A549 (cell line): ENCODE measurements at regions not wholly inside any gene's neighbourhood (a gene's known extent, or its start where the extent isn't known, plus 50 kb on each side); places are given as distances from the start of the nearest gene placed in this dataset.

Experiments
- ATAC-seq, 2 experiments: fragments of 200-7000 bp in 1 of 2; fragments of >200 bp in 1 of 2; cut with Nextera tagmentation in 1 of 2; cut with Tn5 transposase in 1 of 2; 3 replicates each; pipeline versions ENCODE4 v1.8.0 to v1.9.1; 2018 to 2020; ENCODE audit warnings: mild to moderate bottlenecking in 1 of 2, moderate library complexity in 1 of 2
- CTCF ChIA-PET: fragments of 300-600 bp; sonication (Branson Sonifier 250); formaldehyde crosslinking; extraction: SDS; loops from one replicate; lab custom pipeline; 2021; ENCODE audit warnings: antibody characterized with exemption, inconsistent platforms; lab: Yijun Ruan, JAX
- POLR2A ChIA-PET: fragments of 350-600 bp; formaldehyde crosslinking; extraction: SDS; loops from one replicate; lab custom pipeline; 2021; ENCODE audit warnings: antibody characterized with exemption, inconsistent platforms; lab: Yijun Ruan, JAX
- DNase-seq, 2 experiments: peaks; one replicate each; pipeline versions ENCODE4 v3.0.0 to v3.0.0-alpha.2; 2011 to 2016; ENCODE audit warnings: low read depth in 1 of 2, low spot score in 1 of 2
- FAIRE-seq: peaks from 2 replicates; lab custom pipeline; 2011; peaks lifted over from hg19 to GRCh38; lab: Jason Lieb, UNC
- H3K27ac ChIP-seq, 2 experiments: fragments of >200 bp; sonication (Bioruptor Twin); formaldehyde crosslinking; 3 replicates each; pipeline ENCODE4 v1.5.1; 2016 to 2017
- H3K4me1 ChIP-seq: fragments of >200 bp; sonication (Bioruptor Twin); formaldehyde crosslinking; 3 replicates; pipeline ENCODE4 v1.6.1; 2016
- H3K4me2 ChIP-seq: fragments of >200 bp; sonication (Bioruptor Twin); formaldehyde crosslinking; 3 replicates; pipeline ENCODE4 v1.6.1; 2016
- H3K4me3 ChIP-seq: fragments of >200 bp; sonication (Bioruptor Twin); formaldehyde crosslinking; 3 replicates; pipeline ENCODE4 v1.5.1; 2016
- H3K9me3 ChIP-seq: fragments of >200 bp; sonication (Bioruptor Twin); formaldehyde crosslinking; 3 replicates; pipeline ENCODE4 v1.6.1; 2016
- CEBPB ChIP-seq, 2 experiments: fragments of >200 bp in 1 of 2; sonication (Bioruptor Twin) in 1 of 2; formaldehyde crosslinking in 1 of 2; IDR thresholded peaks; 2 replicates each; pipeline ENCODE4 v1.6.1; 2012 to 2016
- EHF ChIP-seq: fragments of 250-450 bp; sonication (Bioruptor Pico); IDR thresholded peaks from 2 replicates; pipeline ENCODE4 v1.5.0; 2020; ENCODE audit warnings: mild to moderate bottlenecking
- EHMT2 ChIP-seq: fragments of 200-600 bp; sonication (generic); IDR thresholded peaks from 2 replicates; pipeline ENCODE4 v1.6.1; 2016; ENCODE audit warnings: antibody characterized with exemption, low read depth, mild to moderate bottlenecking, moderate library complexity
- FOXS1 ChIP-seq: fragments of 250-450 bp; sonication (Bioruptor Pico); IDR thresholded peaks from 2 replicates; pipeline ENCODE4 v1.5.0; 2020; ENCODE audit warnings: mild to moderate bottlenecking, moderate library complexity
- GATA3 ChIP-seq: IDR thresholded peaks from 2 replicates; pipeline ENCODE4 v1.6.1; 2012; ENCODE audit warnings: borderline replicate concordance
- HOXB13 ChIP-seq: fragments of 250-450 bp; sonication (Bioruptor Pico); IDR thresholded peaks from 2 replicates; pipeline ENCODE4 v1.5.0; 2020; ENCODE audit warnings: low read depth, mild to moderate bottlenecking, moderate library complexity
- JUN ChIP-seq, 2 experiments: fragments of >200 bp; sonication (Bioruptor Twin); formaldehyde crosslinking; IDR thresholded peaks; 2 replicates in 1 of 2; 3 replicates in 1 of 2; pipeline ENCODE4 v1.6.1; 2016 to 2017
- JUNB ChIP-seq: fragments of >200 bp; sonication (Bioruptor Twin); formaldehyde crosslinking; IDR thresholded peaks from 2 replicates; pipeline ENCODE4 v1.6.1; 2016
- NPAS2 ChIP-seq: fragments of 250-450 bp; sonication (Bioruptor Pico); IDR thresholded peaks from 2 replicates; pipeline ENCODE4 v1.8.0; 2022; ENCODE audit warnings: mild to moderate bottlenecking, moderate library complexity, borderline replicate concordance
- NR3C1 ChIP-seq: fragments of >200 bp; sonication (Bioruptor Twin); formaldehyde crosslinking; IDR thresholded peaks from 3 replicates; pipeline ENCODE4 v1.6.1; 2017
- POLR2A ChIP-seq: IDR thresholded peaks from 2 replicates; pipeline ENCODE4 v1.6.1; 2012; ENCODE audit warnings: mild to moderate bottlenecking, low read length
- POLR2AphosphoS2 ChIP-seq: conservative IDR thresholded peaks from 2 replicates; pipeline ENCODE4 v1.6.1; 2012; ENCODE audit warnings: low read length, improper control_type of control experiment, inconsistent platforms
- RCOR1 ChIP-seq: fragments of 150-350 bp; IDR thresholded peaks from 2 replicates; pipeline ENCODE4 v1.6.1; 2014; ENCODE audit warnings: antibody characterized with exemption, low read length, low read depth
- RNF2 ChIP-seq: fragments of 200-600 bp; sonication (generic); IDR thresholded peaks from 2 replicates; pipeline ENCODE4 v1.6.1; 2016; ENCODE audit warnings: low read depth, mild to moderate bottlenecking, antibody characterized with exemption, moderate library complexity, borderline replicate concordance
- SREBF2 ChIP-seq: fragments of 450-650 bp; IDR thresholded peaks from 2 replicates; pipeline ENCODE4 v1.6.1; 2014; ENCODE audit warnings: mild to moderate bottlenecking, moderate library complexity
- TFCP2L1 ChIP-seq: fragments of 250-450 bp; sonication (Bioruptor Pico); IDR thresholded peaks from 2 replicates; pipeline ENCODE4 v1.5.0; 2021; ENCODE audit warnings: mild to moderate bottlenecking
- TP53 ChIP-seq: fragments of 250-450 bp; sonication (Bioruptor Pico); IDR thresholded peaks from 2 replicates; pipeline ENCODE4 v1.5.0; 2021; ENCODE audit warnings: mild to moderate bottlenecking, moderate library complexity
- ZC3H11A ChIP-seq: fragments of 450-650 bp; IDR thresholded peaks from 2 replicates; pipeline ENCODE4 v1.6.1; 2014; ENCODE audit warnings: antibody characterized with exemption, mild to moderate bottlenecking
- ZFP36 ChIP-seq: fragments of 450-650 bp; IDR thresholded peaks from 2 replicates; pipeline ENCODE4 v1.6.1; 2014; ENCODE audit warnings: borderline replicate concordance; ENCODE audit not compliant: partially characterized antibody
- ZNF302 ChIP-seq: fragments of 250-450 bp; sonication (Bioruptor Pico); IDR thresholded peaks from 2 replicates; pipeline ENCODE4 v1.9.0; 2021; ENCODE audit warnings: inconsistent platforms, mild to moderate bottlenecking, moderate library complexity
- WGBS: methylation state at CpG from one replicate; pipeline ENCODE4 v1.1.6; 2017; ENCODE audit errors: missing lambda C conversion rate; 5-methylcytosine and 5-hydroxymethylcytosine counted together
- TF ChIP-seq, protein P1 (sequence below): IDR thresholded peaks from 2 replicates; pipeline ENCODE4 v1.6.1; 2012; ENCODE audit warnings: low read depth, borderline replicate concordance
- TF ChIP-seq, protein P2 (sequence below): fragments of >200 bp; sonication (Bioruptor Twin); formaldehyde crosslinking; IDR thresholded peaks from 3 replicates; pipeline ENCODE4 v1.6.1; 2016
- TF ChIP-seq, protein P3 (sequence below): IDR thresholded peaks from 2 replicates; pipeline ENCODE4 v1.6.1; 2012
- TF ChIP-seq, protein P4 (sequence below): fragments of >200 bp; sonication (Bioruptor Twin); formaldehyde crosslinking; IDR thresholded peaks from 3 replicates; pipeline ENCODE4 v1.5.1; 2016
- TF ChIP-seq, protein P5 (sequence below): fragments of 450-650 bp; IDR thresholded peaks from 2 replicates; pipeline ENCODE4 v1.6.1; 2014; ENCODE audit warnings: antibody characterized with exemption

DNA sequence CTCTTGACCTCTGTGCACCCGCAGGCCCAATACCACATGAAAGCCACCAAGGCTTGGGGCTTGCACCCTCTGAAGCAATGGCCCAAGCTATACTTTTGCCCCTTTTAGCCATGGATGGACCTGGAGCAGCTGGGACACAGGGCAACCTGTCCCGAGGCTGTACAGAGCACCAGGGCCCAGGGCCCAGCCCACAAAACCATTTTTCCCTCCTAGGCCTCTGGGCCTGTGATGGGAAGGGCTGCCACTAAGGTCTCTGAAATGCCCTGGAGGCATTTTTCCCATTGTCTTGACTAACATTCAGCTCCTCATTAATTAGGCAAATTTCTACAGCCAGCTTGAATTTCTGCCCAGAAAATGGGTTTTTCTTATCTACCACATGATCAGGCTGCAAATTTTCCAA is 79.9 kb upstream of the GABRA3 start (continued):
- TF ChIP-seq RCOR1 = no peak
- TF ChIP-seq, all 56 proteins: peak for 0

DNA sequence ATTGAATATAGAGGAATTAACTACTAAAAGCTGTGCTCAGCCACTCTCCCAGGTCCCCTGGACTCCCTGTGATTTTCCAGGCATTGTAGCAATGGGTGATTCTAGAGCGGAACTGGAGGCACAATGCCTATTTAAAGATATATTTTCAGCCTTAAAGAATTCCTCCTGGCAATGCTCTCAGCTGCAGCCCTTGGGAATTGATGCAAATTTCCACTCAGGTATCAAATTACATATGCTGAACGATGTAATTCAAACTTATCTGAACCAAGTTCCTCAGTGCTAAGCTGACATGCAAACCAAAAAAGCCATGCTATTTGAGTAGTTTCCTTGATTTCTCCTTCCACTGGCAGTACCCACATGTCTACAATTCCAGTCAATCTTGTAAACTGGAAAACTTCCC is 86.3 kb upstream of the GABRA3 start:
- Histone ChIP-seq H3K9me3 (no peaks in the 10 kb centered on the region), H3K4me3 (no peak overlapping the region), H3K27ac (no peak overlapping the region), H3K4me1 (no peaks in the 10 kb centered on the region), H3K4me2 (no peak overlapping the region)
- TF ChIP-seq TP53 (CRISPR knock-in tag) (no peak), NPAS2 (CRISPR knock-in tag) (no peak), POLR2A (no peak), TFCP2L1 (CRISPR knock-in tag) (no peak), HOXB13 (no peak), GATA3 (no peak), SREBF2 (no peak), ZNF302 (no peak), CEBPB (IDR thresholded peaks at IDR 0.05) (no peak), EHF (CRISPR knock-in tag) (no peak), RCOR1 (no peak)
- TF ChIP-seq, protein P1, sequence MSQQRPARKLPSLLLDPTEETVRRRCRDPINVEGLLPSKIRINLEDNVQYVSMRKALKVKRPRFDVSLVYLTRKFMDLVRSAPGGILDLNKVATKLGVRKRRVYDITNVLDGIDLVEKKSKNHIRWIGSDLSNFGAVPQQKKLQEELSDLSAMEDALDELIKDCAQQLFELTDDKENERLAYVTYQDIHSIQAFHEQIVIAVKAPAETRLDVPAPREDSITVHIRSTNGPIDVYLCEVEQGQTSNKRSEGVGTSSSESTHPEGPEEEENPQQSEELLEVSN = no peak
- TF ChIP-seq, protein P2, sequence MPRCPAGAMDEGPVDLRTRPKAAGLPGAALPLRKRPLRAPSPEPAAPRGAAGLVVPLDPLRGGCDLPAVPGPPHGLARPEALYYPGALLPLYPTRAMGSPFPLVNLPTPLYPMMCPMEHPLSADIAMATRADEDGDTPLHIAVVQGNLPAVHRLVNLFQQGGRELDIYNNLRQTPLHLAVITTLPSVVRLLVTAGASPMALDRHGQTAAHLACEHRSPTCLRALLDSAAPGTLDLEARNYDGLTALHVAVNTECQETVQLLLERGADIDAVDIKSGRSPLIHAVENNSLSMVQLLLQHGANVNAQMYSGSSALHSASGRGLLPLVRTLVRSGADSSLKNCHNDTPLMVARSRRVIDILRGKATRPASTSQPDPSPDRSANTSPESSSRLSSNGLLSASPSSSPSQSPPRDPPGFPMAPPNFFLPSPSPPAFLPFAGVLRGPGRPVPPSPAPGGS = no peak
- TF ChIP-seq, protein P3, sequence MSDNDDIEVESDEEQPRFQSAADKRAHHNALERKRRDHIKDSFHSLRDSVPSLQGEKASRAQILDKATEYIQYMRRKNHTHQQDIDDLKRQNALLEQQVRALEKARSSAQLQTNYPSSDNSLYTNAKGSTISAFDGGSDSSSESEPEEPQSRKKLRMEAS = no peak
- ChIA-PET CTCF (no interaction called here), POLR2A (no interaction called here)
- FAIRE-seq = no peak
- no peak for ATAC-seq
- WGBS = 3% methylated on average over 2 of the region's 2 CpGs
- no peak for DNase-seq

DNA sequence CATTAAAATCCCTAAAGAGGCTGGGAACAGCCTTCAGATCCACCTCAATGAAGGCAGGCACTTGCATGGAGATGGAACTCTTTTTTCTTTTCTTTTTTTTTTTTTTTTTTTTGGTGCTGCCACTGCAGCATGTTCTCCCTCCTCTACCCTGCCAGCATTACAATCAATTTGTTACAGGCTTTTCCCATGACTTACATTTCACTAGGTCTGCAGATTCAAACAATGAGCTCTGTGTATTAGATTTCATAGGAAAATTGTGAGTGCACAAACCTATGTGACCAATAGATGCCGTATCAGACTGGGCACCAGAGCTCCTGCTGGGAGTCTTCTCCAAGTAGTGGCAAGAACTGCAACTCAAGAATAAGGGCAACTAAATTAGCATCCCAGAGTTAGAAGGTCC is 63.8 kb upstream of the GABRQ start:
- H3K9me3 ChIP-seq = no peaks in the 10 kb centered on the region
- POLR2A ChIA-PET = no interaction called here
- ATAC-seq = no peak
- CTCF ChIA-PET = interaction anchor here (0.6 kb wide), 1 partner anchor 22 kb away, joined by 3 read pairs; no protein-coding TSS in a partner anchor
- no peak overlapping the region for H3K27ac ChIP-seq
- H3K4me1 ChIP-seq = no peaks in the 10 kb centered on the region
- no peak for TF ChIP-seq NPAS2 (CRISPR knock-in tag)
- TF ChIP-seq GATA3 = no peak
- no peak for TF ChIP-seq TP53 (CRISPR knock-in tag)
- TF ChIP-seq, protein P4, sequence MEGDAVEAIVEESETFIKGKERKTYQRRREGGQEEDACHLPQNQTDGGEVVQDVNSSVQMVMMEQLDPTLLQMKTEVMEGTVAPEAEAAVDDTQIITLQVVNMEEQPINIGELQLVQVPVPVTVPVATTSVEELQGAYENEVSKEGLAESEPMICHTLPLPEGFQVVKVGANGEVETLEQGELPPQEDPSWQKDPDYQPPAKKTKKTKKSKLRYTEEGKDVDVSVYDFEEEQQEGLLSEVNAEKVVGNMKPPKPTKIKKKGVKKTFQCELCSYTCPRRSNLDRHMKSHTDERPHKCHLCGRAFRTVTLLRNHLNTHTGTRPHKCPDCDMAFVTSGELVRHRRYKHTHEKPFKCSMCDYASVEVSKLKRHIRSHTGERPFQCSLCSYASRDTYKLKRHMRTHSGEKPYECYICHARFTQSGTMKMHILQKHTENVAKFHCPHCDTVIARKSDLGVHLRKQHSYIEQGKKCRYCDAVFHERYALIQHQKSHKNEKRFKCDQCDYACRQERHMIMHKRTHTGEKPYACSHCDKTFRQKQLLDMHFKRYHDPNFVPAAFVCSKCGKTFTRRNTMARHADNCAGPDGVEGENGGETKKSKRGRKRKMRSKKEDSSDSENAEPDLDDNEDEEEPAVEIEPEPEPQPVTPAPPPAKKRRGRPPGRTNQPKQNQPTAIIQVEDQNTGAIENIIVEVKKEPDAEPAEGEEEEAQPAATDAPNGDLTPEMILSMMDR = no peak
- no peak for TF ChIP-seq JUNB
- no peak for TF ChIP-seq POLR2AphosphoS2
- TF ChIP-seq, protein P5, sequence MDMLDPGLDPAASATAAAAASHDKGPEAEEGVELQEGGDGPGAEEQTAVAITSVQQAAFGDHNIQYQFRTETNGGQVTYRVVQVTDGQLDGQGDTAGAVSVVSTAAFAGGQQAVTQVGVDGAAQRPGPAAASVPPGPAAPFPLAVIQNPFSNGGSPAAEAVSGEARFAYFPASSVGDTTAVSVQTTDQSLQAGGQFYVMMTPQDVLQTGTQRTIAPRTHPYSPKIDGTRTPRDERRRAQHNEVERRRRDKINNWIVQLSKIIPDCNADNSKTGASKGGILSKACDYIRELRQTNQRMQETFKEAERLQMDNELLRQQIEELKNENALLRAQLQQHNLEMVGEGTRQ = no peak
- TF ChIP-seq FOXS1 (CRISPR knock-in tag) = no peak
- no peak for TF ChIP-seq NR3C1
- no peak for TF ChIP-seq RNF2
- no peak for TF ChIP-seq CEBPB (IDR thresholded peaks at IDR 0.05)
- TF ChIP-seq EHMT2 = no peak
- TF ChIP-seq, protein P3 = no peak
- TF ChIP-seq JUN (IDR thresholded peaks at IDR 0.05) = no peak
- TF ChIP-seq ZC3H11A = no peak
- no peak for TF ChIP-seq ZFP36
- TF ChIP-seq, all 56 proteins: peak for 0
- Histone ChIP-seq H3K4me3 (no peak overlapping the region), H3K4me2 (no peak overlapping the region)
- 50% methylated on average over 1 of the region's 1 CpG for WGBS
- FAIRE-seq (no peak), DNase-seq (no peak)
